ENCODE measurements at regions not wholly inside any gene's neighbourhood (a gene's known extent, or its start where the extent isn't known, plus 50 kb on each side); places are given as distances from the start of the nearest gene placed in this dataset.

DNA sequence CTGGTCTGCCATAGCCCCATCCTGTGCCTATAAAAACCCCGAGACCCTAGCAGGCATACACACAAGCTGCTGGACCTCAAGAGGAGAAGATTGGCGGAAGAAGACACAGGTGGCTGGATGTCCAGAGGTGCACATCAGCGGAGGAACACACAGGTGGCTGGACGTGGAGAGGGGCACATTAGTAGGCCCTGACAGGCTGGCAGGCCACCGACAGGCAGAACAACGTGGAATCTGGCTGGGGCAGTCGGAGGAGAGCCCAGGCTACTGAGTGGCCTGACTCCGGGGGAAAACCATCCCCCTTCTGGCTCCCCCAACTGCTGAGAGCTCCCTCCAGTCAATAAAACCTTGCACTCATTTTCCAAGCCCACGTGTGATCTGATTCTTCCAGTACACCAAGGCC is 512.5 kb upstream of the AMOT start:
- TF ChIP-seq, protein P1, sequence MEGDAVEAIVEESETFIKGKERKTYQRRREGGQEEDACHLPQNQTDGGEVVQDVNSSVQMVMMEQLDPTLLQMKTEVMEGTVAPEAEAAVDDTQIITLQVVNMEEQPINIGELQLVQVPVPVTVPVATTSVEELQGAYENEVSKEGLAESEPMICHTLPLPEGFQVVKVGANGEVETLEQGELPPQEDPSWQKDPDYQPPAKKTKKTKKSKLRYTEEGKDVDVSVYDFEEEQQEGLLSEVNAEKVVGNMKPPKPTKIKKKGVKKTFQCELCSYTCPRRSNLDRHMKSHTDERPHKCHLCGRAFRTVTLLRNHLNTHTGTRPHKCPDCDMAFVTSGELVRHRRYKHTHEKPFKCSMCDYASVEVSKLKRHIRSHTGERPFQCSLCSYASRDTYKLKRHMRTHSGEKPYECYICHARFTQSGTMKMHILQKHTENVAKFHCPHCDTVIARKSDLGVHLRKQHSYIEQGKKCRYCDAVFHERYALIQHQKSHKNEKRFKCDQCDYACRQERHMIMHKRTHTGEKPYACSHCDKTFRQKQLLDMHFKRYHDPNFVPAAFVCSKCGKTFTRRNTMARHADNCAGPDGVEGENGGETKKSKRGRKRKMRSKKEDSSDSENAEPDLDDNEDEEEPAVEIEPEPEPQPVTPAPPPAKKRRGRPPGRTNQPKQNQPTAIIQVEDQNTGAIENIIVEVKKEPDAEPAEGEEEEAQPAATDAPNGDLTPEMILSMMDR (conservative IDR thresholded peaks at IDR 0.05; ENCODE audit: low read length): no peak
- TF ChIP-seq EZH2phosphoT487 (IDR thresholded peaks at IDR 0.05; ENCODE audit: borderline replicate concordance, low read depth, low read length): no peak

All from OCI-LY7 (cell line).